IgD-negative memory B cell (primary cell): ENCODE measurements at regions not wholly inside any gene's neighbourhood (a gene's known extent, or its start where the extent isn't known, plus 50 kb on each side); places are given as distances from the start of the nearest gene placed in this dataset.

Experiments
- H3K27ac Mint-ChIP-seq, 3 donors: one replicate each; pipeline ENCODE4 v1.8.0; 2020 to 2022; ENCODE audit warnings: mild to moderate bottlenecking in 3 of 3, mixed read lengths in 3 of 3, moderate library complexity in 1 of 3
- H3K27me3 Mint-ChIP-seq: one replicate; pipeline ENCODE4 v1.8.0; 2021; ENCODE audit warnings: mixed read lengths
- H3K36me3 Mint-ChIP-seq: one replicate; pipeline ENCODE4 v1.8.0; 2020; ENCODE audit warnings: mild to moderate bottlenecking, mixed read lengths
- H3K4me1 Mint-ChIP-seq, 3 donors: one replicate each; pipeline ENCODE4 v1.8.0; 2020 to 2022; ENCODE audit warnings: mixed read lengths in 3 of 3, mild to moderate bottlenecking in 1 of 3
- H3K4me3 Mint-ChIP-seq, 4 donors: one replicate each; pipeline ENCODE4 v1.8.0; 2020 to 2022; ENCODE audit warnings: mild to moderate bottlenecking in 4 of 4, mixed read lengths in 4 of 4, moderate library complexity in 3 of 4
- H3K9me3 Mint-ChIP-seq, 3 donors: one replicate each; pipeline ENCODE4 v1.8.0; 2020 to 2021; ENCODE audit warnings: mixed read lengths in 3 of 3, mild to moderate bottlenecking in 1 of 3

- Mint-ChIP-seq H3K9me3 (no peaks in the 10 kb centered on the region), H3K4me3 (no peak overlapping the region), H3K27ac (no peak overlapping the region), H3K27me3 (peaks cover 12% of the 10 kb centered on the region), H3K4me1 (no peaks in the 10 kb centered on the region), H3K36me3 (no peaks in the 10 kb centered on the region)
These were observed 91.0 kb upstream of the RAB6C start for GRCh38 chr2:129888461-129888860.

GRCh38 chr2:129888896-129889295, 90.6 kb upstream of the RAB6C start:
- Mint-ChIP-seq H3K27ac (no peak overlapping the region), H3K4me1 (no peaks in the 10 kb centered on the region), H3K4me3 (no peak overlapping the region), H3K27me3 (peaks cover 12% of the 10 kb centered on the region), H3K9me3 (no peaks in the 10 kb centered on the region), H3K36me3 (no peaks in the 10 kb centered on the region)

GRCh38 chr2:129891341-129892320, 87.8 kb upstream of the RAB6C start:
- H3K27ac Mint-ChIP-seq: no peak overlapping the region
- H3K36me3 Mint-ChIP-seq: no peaks in the 10 kb centered on the region
- no peak overlapping the region for H3K4me3 Mint-ChIP-seq
- peaks cover 14% of the 10 kb centered on the region for H3K27me3 Mint-ChIP-seq
- H3K9me3 Mint-ChIP-seq: no peaks in the 10 kb centered on the region
- H3K4me1 Mint-ChIP-seq: peaks cover 0 to 2% (median 0%) of the 10 kb centered on the region in 3 donors

- Mint-ChIP-seq H3K4me3 (no peak overlapping the region), H3K27me3 (peaks cover 13% of the 10 kb centered on the region), H3K27ac (no peak overlapping the region), H3K4me1 (peaks cover 0 to 2% (median 0%) of the 10 kb centered on the region in 3 donors), H3K36me3 (no peaks in the 10 kb centered on the region), H3K9me3 (no peaks in the 10 kb centered on the region)
These were observed 87.1 kb upstream of the RAB6C start for GRCh38 chr2:129892360-129892759.

GRCh38 chr2:129892773-129893172, 86.7 kb upstream of the RAB6C start:
- Mint-ChIP-seq H3K36me3 (no peaks in the 10 kb centered on the region), H3K27ac (no peak overlapping the region), H3K27me3 (peaks cover 13% of the 10 kb centered on the region), H3K9me3 (no peaks in the 10 kb centered on the region), H3K4me3 (no peak overlapping the region), H3K4me1 (peaks cover 0 to 2% (median 0%) of the 10 kb centered on the region in 3 donors)

GRCh38 chr2:129893244-129893643, 86.2 kb upstream of the RAB6C start:
- Mint-ChIP-seq H3K27ac (no peak overlapping the region), H3K27me3 (peaks cover 15% of the 10 kb centered on the region), H3K9me3 (peaks cover 0 to 3% (median 1%) of the 10 kb centered on the region in 3 donors), H3K36me3 (no peaks in the 10 kb centered on the region), H3K4me3 (no peak overlapping the region), H3K4me1 (peaks cover 0 to 2% (median 0%) of the 10 kb centered on the region in 3 donors)

- no peak overlapping the region for H3K27ac Mint-ChIP-seq
- H3K9me3 Mint-ChIP-seq: peaks cover 0 to 4% (median 3%) of the 10 kb centered on the region in 3 donors
- no peaks in the 10 kb centered on the region for H3K36me3 Mint-ChIP-seq
- peaks cover 20% of the 10 kb centered on the region for H3K27me3 Mint-ChIP-seq
- H3K4me1 Mint-ChIP-seq: peaks cover 0 to 2% (median 0%) of the 10 kb centered on the region in 3 donors
- no peak overlapping the region for H3K4me3 Mint-ChIP-seq
These were observed 84.8 kb upstream of the RAB6C start for GRCh38 chr2:129894616-129895015.

- peaks cover 0 to 4% (median 3%) of the 10 kb centered on the region in 3 donors for H3K9me3 Mint-ChIP-seq
- H3K4me3 Mint-ChIP-seq: no peak overlapping the region
- peaks cover 0 to 2% (median 0%) of the 10 kb centered on the region in 3 donors for H3K4me1 Mint-ChIP-seq
- H3K36me3 Mint-ChIP-seq: no peaks in the 10 kb centered on the region
- H3K27me3 Mint-ChIP-seq: peaks cover 20% of the 10 kb centered on the region
- no peak overlapping the region for H3K27ac Mint-ChIP-seq
These were observed 84.4 kb upstream of the RAB6C start for GRCh38 chr2:129895061-129895460.

- Mint-ChIP-seq H3K4me1 (peaks cover 0 to 2% (median 0%) of the 10 kb centered on the region in 3 donors), H3K27me3 (peaks cover 20% of the 10 kb centered on the region), H3K27ac (no peak overlapping the region), H3K4me3 (no peak overlapping the region), H3K36me3 (no peaks in the 10 kb centered on the region), H3K9me3 (peaks cover 1 to 4% (median 3%) of the 10 kb centered on the region in 3 donors)
These were observed 83.9 kb upstream of the RAB6C start for GRCh38 chr2:129895526-129896082.

GRCh38 chr2:129896226-129897100, 83.0 kb upstream of the RAB6C start:
- Mint-ChIP-seq H3K9me3 (peaks cover 3 to 4% (median 4%) of the 10 kb centered on the region in 3 donors), H3K36me3 (no peaks in the 10 kb centered on the region), H3K27ac (no peak overlapping the region), H3K4me1 (peaks cover 0 to 2% (median 0%) of the 10 kb centered on the region in 3 donors), H3K27me3 (peaks cover 16% of the 10 kb centered on the region), H3K4me3 (no peak overlapping the region)

- no peak overlapping the region for H3K4me3 Mint-ChIP-seq
- H3K27ac Mint-ChIP-seq: no peak overlapping the region
- no peaks in the 10 kb centered on the region for H3K36me3 Mint-ChIP-seq
- peaks cover 3 to 4% (median 4%) of the 10 kb centered on the region in 3 donors for H3K9me3 Mint-ChIP-seq
- H3K27me3 Mint-ChIP-seq: peaks cover 13% of the 10 kb centered on the region
- H3K4me1 Mint-ChIP-seq: no peaks in the 10 kb centered on the region
These were observed 77.6 kb upstream of the RAB6C start for GRCh38 chr2:129901754-129902415.

GRCh38 chr2:129902731-129903585, 76.5 kb upstream of the RAB6C start:
- Mint-ChIP-seq H3K9me3 (peaks cover 2 to 4% (median 3%) of the 10 kb centered on the region in 3 donors), H3K4me1 (no peaks in the 10 kb centered on the region), H3K27ac (no peak overlapping the region), H3K4me3 (no peak overlapping the region), H3K27me3 (peaks cover 13% of the 10 kb centered on the region), H3K36me3 (no peaks in the 10 kb centered on the region)

- Mint-ChIP-seq H3K4me3 (no peak overlapping the region), H3K27ac (no peak overlapping the region), H3K4me1 (no peaks in the 10 kb centered on the region), H3K27me3 (peaks cover 6% of the 10 kb centered on the region), H3K9me3 (peaks cover 0 to 4% (median 0%) of the 10 kb centered on the region in 3 donors), H3K36me3 (no peaks in the 10 kb centered on the region)
These were observed 75.7 kb upstream of the RAB6C start for GRCh38 chr2:129903586-129904425.
